ENCODE measurements at regions not wholly inside any gene's neighbourhood (a gene's known extent, or its start where the extent isn't known, plus 50 kb on each side); places are given as distances from the start of the nearest gene placed in this dataset.

DNA sequence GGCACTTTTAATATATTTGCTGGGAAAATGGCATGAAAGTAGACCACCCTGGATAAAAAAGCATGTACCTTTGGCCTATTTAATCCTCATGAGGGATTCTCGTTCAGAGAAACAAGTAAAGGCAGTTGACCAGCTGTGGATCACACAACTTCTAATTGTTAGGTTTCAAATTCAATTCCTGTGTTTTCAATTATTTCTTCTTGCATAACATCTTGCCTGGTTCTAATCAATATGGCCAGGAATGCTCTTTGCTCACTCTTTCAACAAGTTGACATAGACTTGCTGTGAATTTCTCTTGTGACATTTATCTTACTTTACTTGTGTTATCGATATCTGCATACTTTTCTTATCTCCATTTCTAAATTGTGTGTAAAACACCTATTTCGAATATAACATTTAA, 211.8 kb downstream of the SLC7A11 start:
- TF ChIP-seq ZNF707 (tag by site-specific recombination; IDR thresholded peaks at IDR 0.05) (no peak), ZBTB1 (tag by site-specific recombination; IDR thresholded peaks at IDR 0.05) (no peak), ZSCAN16 (tag by site-specific recombination; IDR thresholded peaks at IDR 0.05) (no peak), ZNF776 (tag by site-specific recombination; IDR thresholded peaks at IDR 0.05; ENCODE audit: borderline replicate concordance) (no peak), REPIN1 (tag by site-specific recombination; IDR thresholded peaks at IDR 0.05; ENCODE audit: low read depth) (no peak), ZNF274 (IDR thresholded peaks at IDR 0.05; ENCODE audit: low read length) (no peak), ZNF274 (tag by site-specific recombination; IDR thresholded peaks at IDR 0.05; ENCODE audit: borderline replicate concordance) (no peak)
- TF ChIP-seq, protein P1, sequence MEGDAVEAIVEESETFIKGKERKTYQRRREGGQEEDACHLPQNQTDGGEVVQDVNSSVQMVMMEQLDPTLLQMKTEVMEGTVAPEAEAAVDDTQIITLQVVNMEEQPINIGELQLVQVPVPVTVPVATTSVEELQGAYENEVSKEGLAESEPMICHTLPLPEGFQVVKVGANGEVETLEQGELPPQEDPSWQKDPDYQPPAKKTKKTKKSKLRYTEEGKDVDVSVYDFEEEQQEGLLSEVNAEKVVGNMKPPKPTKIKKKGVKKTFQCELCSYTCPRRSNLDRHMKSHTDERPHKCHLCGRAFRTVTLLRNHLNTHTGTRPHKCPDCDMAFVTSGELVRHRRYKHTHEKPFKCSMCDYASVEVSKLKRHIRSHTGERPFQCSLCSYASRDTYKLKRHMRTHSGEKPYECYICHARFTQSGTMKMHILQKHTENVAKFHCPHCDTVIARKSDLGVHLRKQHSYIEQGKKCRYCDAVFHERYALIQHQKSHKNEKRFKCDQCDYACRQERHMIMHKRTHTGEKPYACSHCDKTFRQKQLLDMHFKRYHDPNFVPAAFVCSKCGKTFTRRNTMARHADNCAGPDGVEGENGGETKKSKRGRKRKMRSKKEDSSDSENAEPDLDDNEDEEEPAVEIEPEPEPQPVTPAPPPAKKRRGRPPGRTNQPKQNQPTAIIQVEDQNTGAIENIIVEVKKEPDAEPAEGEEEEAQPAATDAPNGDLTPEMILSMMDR (tag by site-specific recombination; IDR thresholded peaks at IDR 0.05), result no peak
- TF ChIP-seq, protein P2, sequence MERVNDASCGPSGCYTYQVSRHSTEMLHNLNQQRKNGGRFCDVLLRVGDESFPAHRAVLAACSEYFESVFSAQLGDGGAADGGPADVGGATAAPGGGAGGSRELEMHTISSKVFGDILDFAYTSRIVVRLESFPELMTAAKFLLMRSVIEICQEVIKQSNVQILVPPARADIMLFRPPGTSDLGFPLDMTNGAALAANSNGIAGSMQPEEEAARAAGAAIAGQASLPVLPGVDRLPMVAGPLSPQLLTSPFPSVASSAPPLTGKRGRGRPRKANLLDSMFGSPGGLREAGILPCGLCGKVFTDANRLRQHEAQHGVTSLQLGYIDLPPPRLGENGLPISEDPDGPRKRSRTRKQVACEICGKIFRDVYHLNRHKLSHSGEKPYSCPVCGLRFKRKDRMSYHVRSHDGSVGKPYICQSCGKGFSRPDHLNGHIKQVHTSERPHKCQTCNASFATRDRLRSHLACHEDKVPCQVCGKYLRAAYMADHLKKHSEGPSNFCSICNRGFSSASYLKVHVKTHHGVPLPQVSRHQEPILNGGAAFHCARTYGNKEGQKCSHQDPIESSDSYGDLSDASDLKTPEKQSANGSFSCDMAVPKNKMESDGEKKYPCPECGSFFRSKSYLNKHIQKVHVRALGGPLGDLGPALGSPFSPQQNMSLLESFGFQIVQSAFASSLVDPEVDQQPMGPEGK (tag by site-specific recombination; IDR thresholded peaks at IDR 0.05), result no peak

All from HEK293 (cell line).